SK-N-MC (cell line): ENCODE measurements at regions not wholly inside any gene's neighbourhood (a gene's known extent, or its start where the extent isn't known, plus 50 kb on each side); places are given as distances from the start of the nearest gene placed in this dataset.

Experiments
- EZH2 ChIP-seq: fragments of 200-600 bp; sonication (generic); IDR thresholded peaks from one replicate; pipeline ENCODE4 v1.6.1; 2017; ENCODE audit warnings: antibody characterized with exemption
- FOXP2 ChIP-seq: optimal IDR thresholded peaks from 2 replicates; pipeline ENCODE3; 2011; ENCODE audit warnings: mild to moderate bottlenecking, moderate library complexity; ENCODE audit not compliant: insufficient read depth; ENCODE audit errors: extremely low read length, control extremely low read depth
- POLR2AphosphoS5 ChIP-seq: IDR thresholded peaks from 2 replicates; pipeline ENCODE4 v1.6.1; 2012; ENCODE audit warnings: mild to moderate bottlenecking, low read depth, low read length, borderline replicate concordance

DNA sequence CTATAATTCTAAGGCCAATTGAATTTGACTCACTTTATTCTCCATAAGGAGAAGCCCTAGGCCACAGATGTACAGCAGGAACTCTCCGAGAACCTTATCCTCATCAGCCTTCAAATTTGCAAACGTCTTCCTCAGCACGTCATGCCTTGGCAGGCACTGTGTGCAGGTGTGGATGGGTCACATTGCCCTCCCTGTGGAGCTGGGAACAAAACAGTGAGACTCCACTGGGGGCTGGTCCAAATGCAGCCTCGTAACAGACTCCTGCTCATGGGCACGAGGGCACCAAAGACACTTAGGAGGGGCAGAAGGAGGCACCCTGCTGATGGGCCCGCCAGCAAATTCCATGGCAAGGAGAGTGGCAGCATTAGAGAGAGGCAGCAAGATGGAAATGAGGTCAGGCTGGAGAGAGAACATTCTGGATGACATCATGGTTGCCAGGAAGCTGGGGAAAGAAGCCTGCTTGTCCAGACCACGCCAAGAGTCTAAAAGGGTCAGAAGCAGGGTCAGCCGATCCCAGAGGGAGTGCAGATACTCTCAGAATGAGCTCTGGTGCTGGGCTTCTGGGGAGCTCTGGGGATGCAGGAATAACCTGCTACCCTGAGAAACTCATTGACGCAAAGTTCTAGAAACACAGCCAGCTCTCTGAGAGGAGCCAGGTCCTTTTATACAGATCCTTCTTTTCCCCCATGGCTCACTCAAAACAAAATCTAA lies 242.2 kb downstream of the B3GLCT start:
- no peak for TF ChIP-seq POLR2AphosphoS5
- TF ChIP-seq EZH2, result no peak
- no peak for TF ChIP-seq FOXP2
